ENCODE measurements at regions not wholly inside any gene's neighbourhood (a gene's known extent, or its start where the extent isn't known, plus 50 kb on each side); places are given as distances from the start of the nearest gene placed in this dataset.

DNA sequence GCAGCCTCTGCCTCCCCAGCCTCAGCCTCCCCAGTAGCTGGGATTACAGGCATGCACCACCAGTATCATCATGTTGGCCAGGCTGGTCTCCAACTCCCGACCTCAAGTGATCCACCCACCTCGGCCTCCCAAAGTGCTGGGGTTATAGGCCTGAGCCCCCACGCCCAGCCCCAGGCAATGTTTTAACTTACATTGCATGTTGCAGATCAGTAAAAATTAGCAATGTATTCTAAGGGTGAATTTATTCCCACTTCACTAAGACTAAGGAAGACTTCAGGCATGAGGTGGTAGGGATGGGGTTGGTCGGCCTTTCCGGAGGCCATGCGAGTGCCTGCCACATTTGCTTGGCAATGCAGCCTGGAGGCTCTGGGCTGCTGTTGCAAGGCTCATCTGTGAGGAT lies 66.8 kb upstream of the JDP2 start:
- WGBS, 5 donors: 78 to 90% (median 83%) methylated on average over 6 of the region's 6 CpGs
- Histone ChIP-seq H3K9me3 (no peaks in the 10 kb centered on the region), H3K4me1 (peaks cover 0 to 9% (median 0%) of the 10 kb centered on the region in 4 donors), H3K4me3 (no peak overlapping the region), H3K27me3 (no peaks in the 10 kb centered on the region), H3K27ac (no peak overlapping the region), H3K36me3 (no peaks in the 10 kb centered on the region)
- no peak for DNase-seq
- TF ChIP-seq POLR2A (IDR thresholded peaks at IDR 0.05): no peak
- no peak for TF ChIP-seq POLR2AphosphoS5 (IDR thresholded peaks at IDR 0.05)
- no peak for TF ChIP-seq EP300 (IDR thresholded peaks at IDR 0.05)
- TF ChIP-seq CTCF (IDR thresholded peaks at IDR 0.05): no peak
- intact Hi-C loops (cut with DNase I; ENCODE audit: low total_unique reads): no loop called here

- Histone ChIP-seq H3K27me3 (no peaks in the 10 kb centered on the region), H3K4me1 (peaks cover 0 to 9% (median 0%) of the 10 kb centered on the region in 4 donors), H3K9me3 (no peaks in the 10 kb centered on the region), H3K4me3 (no peak overlapping the region), H3K36me3 (no peaks in the 10 kb centered on the region), H3K27ac (no peak overlapping the region)
- TF ChIP-seq CTCF (IDR thresholded peaks at IDR 0.05): no peak
- TF ChIP-seq EP300 (IDR thresholded peaks at IDR 0.05): no peak
- TF ChIP-seq POLR2AphosphoS5 (IDR thresholded peaks at IDR 0.05): no peak
- no peak for TF ChIP-seq POLR2A (IDR thresholded peaks at IDR 0.05)
- DNase-seq: no peak
- WGBS, 5 donors: 68 to 87% (median 84%) methylated on average over 7 of the region's 7 CpGs
- intact Hi-C loops (cut with DNase I; ENCODE audit: low total_unique reads): no loop called here
Measured at GRCh38 chr14:75361751-75362433, 65.9 kb upstream of the JDP2 start.

DNA sequence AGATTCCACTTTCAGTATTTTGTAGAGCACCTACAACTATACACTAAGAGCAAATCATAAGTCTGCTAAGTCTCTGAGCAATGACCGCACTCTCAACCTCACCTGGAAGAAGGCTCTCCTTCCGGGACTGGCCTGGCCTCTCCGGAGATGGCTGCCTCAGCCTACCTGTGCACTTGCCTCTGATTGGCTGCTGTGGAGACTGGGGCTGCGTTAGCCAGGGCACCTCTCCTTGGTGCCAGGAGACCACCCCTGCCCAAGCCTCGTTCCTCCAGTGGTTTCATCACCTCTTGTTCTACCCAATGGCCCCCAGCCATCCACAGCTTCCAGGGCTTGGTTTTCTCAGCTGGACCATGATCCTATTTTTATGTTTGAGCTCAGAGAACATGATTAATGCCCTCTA lies 64.7 kb upstream of the JDP2 start:
- no peak overlapping the region for H3K4me3 ChIP-seq
- WGBS, 5 donors: 90 to 97% (median 91%) methylated on average over 5 of the region's 5 CpGs
- H3K27ac ChIP-seq: no peak overlapping the region
- no peak for DNase-seq
- H3K27me3 ChIP-seq: no peaks in the 10 kb centered on the region
- H3K36me3 ChIP-seq: no peaks in the 10 kb centered on the region
- H3K9me3 ChIP-seq: no peaks in the 10 kb centered on the region
- H3K4me1 ChIP-seq: peaks cover 0 to 9% (median 0%) of the 10 kb centered on the region in 4 donors
- intact Hi-C loops (cut with DNase I; ENCODE audit: low total_unique reads): no loop called here
- TF ChIP-seq EP300 (IDR thresholded peaks at IDR 0.05) (no peak), POLR2A (IDR thresholded peaks at IDR 0.05) (no peak), POLR2AphosphoS5 (IDR thresholded peaks at IDR 0.05) (no peak), CTCF (IDR thresholded peaks at IDR 0.05) (no peak)

- no peak overlapping the region for H3K27ac ChIP-seq
- WGBS, 5 donors: 64 to 93% (median 81%) methylated on average over 4 of the region's 4 CpGs
Measured at GRCh38 chr14:75363570-75364227, 64.1 kb upstream of the JDP2 start.

More at GRCh38 chr14:75363570-75364227, 64.1 kb upstream of the JDP2 start:
- no peak for TF ChIP-seq POLR2AphosphoS5 (IDR thresholded peaks at IDR 0.05)
- no peak for TF ChIP-seq CTCF (IDR thresholded peaks at IDR 0.05)
- TF ChIP-seq POLR2A (IDR thresholded peaks at IDR 0.05): no peak
- no peak for TF ChIP-seq EP300 (IDR thresholded peaks at IDR 0.05)
- intact Hi-C loops (cut with DNase I; ENCODE audit: low total_unique reads): no loop called here
- peaks cover 0 to 9% (median 0%) of the 10 kb centered on the region in 4 donors for H3K4me1 ChIP-seq
- H3K4me3 ChIP-seq: no peak overlapping the region
- no peaks in the 10 kb centered on the region for H3K27me3 ChIP-seq
- no peaks in the 10 kb centered on the region for H3K9me3 ChIP-seq
- no peak for DNase-seq
- H3K36me3 ChIP-seq: no peaks in the 10 kb centered on the region
